ENCODE measurements at regions not wholly inside any gene's neighbourhood (a gene's known extent, or its start where the extent isn't known, plus 50 kb on each side); places are given as distances from the start of the nearest gene placed in this dataset.

DNA sequence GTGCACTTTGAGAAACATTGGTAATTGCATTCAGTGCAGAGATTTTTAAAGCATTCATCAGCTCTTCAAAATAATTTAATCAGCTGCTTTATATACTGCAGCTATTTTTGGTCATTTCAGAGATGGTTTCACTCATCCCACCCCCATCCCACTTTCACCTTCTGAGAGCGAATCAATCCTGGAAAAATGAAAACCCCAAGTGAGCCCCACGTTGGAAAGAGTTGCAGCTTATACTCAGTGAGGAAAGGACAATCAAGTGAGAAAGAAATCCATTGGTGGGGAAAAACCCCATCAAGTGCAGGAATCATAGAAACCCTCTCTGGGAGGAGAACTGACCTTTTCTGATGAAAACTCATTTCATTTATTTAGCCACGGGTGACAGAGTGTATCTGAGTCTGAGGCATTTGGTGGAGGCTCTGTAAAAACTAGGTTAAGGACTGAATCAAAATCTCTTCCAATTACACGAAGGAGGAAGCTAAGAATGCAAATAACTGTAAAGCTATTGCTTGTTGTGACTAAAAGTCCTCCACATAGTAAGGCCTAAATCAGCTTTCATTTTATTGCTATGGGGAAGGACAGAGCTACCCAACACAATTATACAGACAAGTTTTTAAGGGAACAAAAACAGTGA is 240.4 kb upstream of the PGRMC2 start:
- no peak overlapping the region for H3K27ac ChIP-seq (ENCODE audit: low read depth, low read length)
- no peaks in the 10 kb centered on the region for H3K27me3 ChIP-seq (ENCODE audit: control insufficient read depth, insufficient read depth, low read length)
- H3K4me3 ChIP-seq (ENCODE audit: low read depth, low read length), result no peak overlapping the region
- ChIA-PET POLR2A (interaction anchor here (0.6 to 2.2 kb wide), 3 partner anchors 25 to 295 kb away, joined by 3 to 8 read pairs (median 6); no protein-coding TSS in a partner anchor), CTCF (interaction anchor here (0.6 to 1.3 kb wide), 3 partner anchors 47 to 531 kb away, joined by 3 read pairs; no protein-coding TSS in a partner anchor)
- H3K9me3 ChIP-seq (ENCODE audit: control insufficient read depth, insufficient read depth, low read length), result no peaks in the 10 kb centered on the region
- TF ChIP-seq, protein P1, sequence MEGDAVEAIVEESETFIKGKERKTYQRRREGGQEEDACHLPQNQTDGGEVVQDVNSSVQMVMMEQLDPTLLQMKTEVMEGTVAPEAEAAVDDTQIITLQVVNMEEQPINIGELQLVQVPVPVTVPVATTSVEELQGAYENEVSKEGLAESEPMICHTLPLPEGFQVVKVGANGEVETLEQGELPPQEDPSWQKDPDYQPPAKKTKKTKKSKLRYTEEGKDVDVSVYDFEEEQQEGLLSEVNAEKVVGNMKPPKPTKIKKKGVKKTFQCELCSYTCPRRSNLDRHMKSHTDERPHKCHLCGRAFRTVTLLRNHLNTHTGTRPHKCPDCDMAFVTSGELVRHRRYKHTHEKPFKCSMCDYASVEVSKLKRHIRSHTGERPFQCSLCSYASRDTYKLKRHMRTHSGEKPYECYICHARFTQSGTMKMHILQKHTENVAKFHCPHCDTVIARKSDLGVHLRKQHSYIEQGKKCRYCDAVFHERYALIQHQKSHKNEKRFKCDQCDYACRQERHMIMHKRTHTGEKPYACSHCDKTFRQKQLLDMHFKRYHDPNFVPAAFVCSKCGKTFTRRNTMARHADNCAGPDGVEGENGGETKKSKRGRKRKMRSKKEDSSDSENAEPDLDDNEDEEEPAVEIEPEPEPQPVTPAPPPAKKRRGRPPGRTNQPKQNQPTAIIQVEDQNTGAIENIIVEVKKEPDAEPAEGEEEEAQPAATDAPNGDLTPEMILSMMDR (IDR thresholded peaks at IDR 0.05; ENCODE audit: low read depth, low read length), result no peak
- DNase-seq (ENCODE audit: low read depth, low spot score), result no peak

DNA sequence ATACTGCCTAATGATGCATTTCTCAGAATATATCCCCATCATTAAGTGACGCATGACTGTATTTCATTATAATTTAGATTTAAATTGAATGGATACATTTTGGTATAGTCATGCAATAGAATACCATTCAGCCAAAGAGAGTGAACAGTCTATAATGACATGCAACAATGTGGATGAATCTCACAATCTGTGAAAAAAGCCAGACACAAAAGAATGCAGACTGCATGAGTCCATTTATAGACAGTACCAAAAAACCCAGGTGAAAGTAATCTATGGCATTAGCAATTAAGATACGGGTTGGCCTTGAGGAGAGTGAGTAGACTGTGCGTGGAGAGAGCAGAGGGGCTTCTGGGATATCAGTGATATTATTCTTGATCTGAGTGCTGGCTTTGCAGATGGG is 239.7 kb upstream of the PGRMC2 start:
- ChIA-PET POLR2A (interaction anchor here (2.2 kb wide), 1 partner anchor 26 kb away, joined by 8 read pairs; no protein-coding TSS in a partner anchor), CTCF (interaction anchor here (0.6 to 0.7 kb wide), 2 partner anchors 73 to 532 kb away, joined by 3 read pairs; no protein-coding TSS in a partner anchor)
- no peak for DNase-seq (ENCODE audit: low read depth, low spot score)
- H3K4me3 ChIP-seq (ENCODE audit: low read depth, low read length), result no peak overlapping the region
- H3K27ac ChIP-seq (ENCODE audit: low read depth, low read length), result no peak overlapping the region
- TF ChIP-seq, protein P1 (IDR thresholded peaks at IDR 0.05; ENCODE audit: low read depth, low read length), result no peak
- no peaks in the 10 kb centered on the region for H3K27me3 ChIP-seq (ENCODE audit: control insufficient read depth, insufficient read depth, low read length)
- H3K9me3 ChIP-seq (ENCODE audit: control insufficient read depth, insufficient read depth, low read length), result no peaks in the 10 kb centered on the region

GRCh38 chr4:128525992-128526630 is 238.5 kb upstream of the PGRMC2 start:
- POLR2A ChIA-PET, result interaction anchor here (0.9 kb wide), 1 partner anchor 8 kb away, joined by 4 read pairs; no protein-coding TSS in a partner anchor
- Histone ChIP-seq H3K4me3 (ENCODE audit: low read depth, low read length) (no peak overlapping the region), H3K9me3 (ENCODE audit: control insufficient read depth, insufficient read depth, low read length) (no peaks in the 10 kb centered on the region), H3K27ac (ENCODE audit: low read depth, low read length) (peak overlapping the region; percentile 68), H3K27me3 (ENCODE audit: control insufficient read depth, insufficient read depth, low read length) (no peaks in the 10 kb centered on the region)
- DNase-seq (ENCODE audit: low read depth, low spot score), result no peak
- CTCF ChIA-PET, result interaction anchor here (1.0 kb wide), 1 partner anchor 73 kb away, joined by 3 read pairs; no protein-coding TSS in a partner anchor
- TF ChIP-seq, protein P1 (IDR thresholded peaks at IDR 0.05; ENCODE audit: low read depth, low read length), result no peak

GRCh38 chr4:128525387-128525786 is 237.8 kb upstream of the PGRMC2 start:
- Histone ChIP-seq H3K27ac (ENCODE audit: low read depth, low read length) (peak overlapping the region; percentile 42), H3K4me3 (ENCODE audit: low read depth, low read length) (no peak overlapping the region), H3K9me3 (ENCODE audit: control insufficient read depth, insufficient read depth, low read length) (no peaks in the 10 kb centered on the region), H3K27me3 (ENCODE audit: control insufficient read depth, insufficient read depth, low read length) (no peaks in the 10 kb centered on the region)
- ChIA-PET POLR2A (interaction anchor here (0.7 kb wide), 1 partner anchor 31 kb away, joined by 6 read pairs; no protein-coding TSS in a partner anchor), CTCF (interaction anchor here (0.8 kb wide), 1 partner anchor 8 kb away, joined by 3 read pairs; no protein-coding TSS in a partner anchor)
- DNase-seq (ENCODE audit: low read depth, low spot score), result no peak
- TF ChIP-seq, protein P1 (IDR thresholded peaks at IDR 0.05; ENCODE audit: low read depth, low read length), result no peak

GRCh38 chr4:128524311-128524710 is 236.7 kb upstream of the PGRMC2 start:
- ChIA-PET POLR2A (interaction anchor here (1.5 kb wide), 1 partner anchor 288 kb away, joined by 4 read pairs; no protein-coding TSS in a partner anchor), CTCF (interaction anchor here (1.0 to 2.5 kb wide), 2 partner anchors 10 to 70 kb away, joined by 3 to 9 read pairs; no protein-coding TSS in a partner anchor)
- TF ChIP-seq, protein P1 (IDR thresholded peaks at IDR 0.05; ENCODE audit: low read depth, low read length), result no peak

More at GRCh38 chr4:128524311-128524710, 236.7 kb upstream of the PGRMC2 start:
- Histone ChIP-seq H3K27me3 (ENCODE audit: control insufficient read depth, insufficient read depth, low read length) (no peaks in the 10 kb centered on the region), H3K9me3 (ENCODE audit: control insufficient read depth, insufficient read depth, low read length) (no peaks in the 10 kb centered on the region), H3K4me3 (ENCODE audit: low read depth, low read length) (no peak overlapping the region), H3K27ac (ENCODE audit: low read depth, low read length) (no peak overlapping the region)
- DNase-seq (ENCODE audit: low read depth, low spot score), result no peak

Measured in AG04450 (cell line).